ENCODE measurements at regions not wholly inside any gene's neighbourhood (a gene's known extent, or its start where the extent isn't known, plus 50 kb on each side); places are given as distances from the start of the nearest gene placed in this dataset.

DNA sequence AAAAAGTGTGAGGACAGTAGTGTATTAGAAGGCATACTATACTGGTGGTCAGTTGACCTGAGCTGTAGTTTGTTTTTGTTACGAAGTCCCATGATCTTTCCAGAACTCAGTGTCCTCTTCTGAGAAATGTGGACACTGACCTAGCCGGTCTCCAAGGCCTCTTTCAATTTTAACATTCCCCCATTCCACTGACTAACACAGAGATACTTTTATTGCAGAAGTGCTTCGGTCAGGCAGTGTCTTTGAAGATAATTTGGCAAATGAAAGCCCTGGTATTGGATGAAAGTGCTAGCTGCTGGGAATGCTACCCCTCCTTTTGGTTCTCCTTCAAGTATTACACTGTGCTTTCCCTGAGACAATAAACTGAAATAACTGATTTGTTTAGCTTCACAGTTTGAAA is 89.4 kb downstream of the LMO4 start:
- TF ChIP-seq EP300 (IDR thresholded peaks at IDR 0.05; ENCODE audit: low read depth) (no peak), POLR2A (IDR thresholded peaks at IDR 0.05) (no peak)
- TF ChIP-seq, protein P1, sequence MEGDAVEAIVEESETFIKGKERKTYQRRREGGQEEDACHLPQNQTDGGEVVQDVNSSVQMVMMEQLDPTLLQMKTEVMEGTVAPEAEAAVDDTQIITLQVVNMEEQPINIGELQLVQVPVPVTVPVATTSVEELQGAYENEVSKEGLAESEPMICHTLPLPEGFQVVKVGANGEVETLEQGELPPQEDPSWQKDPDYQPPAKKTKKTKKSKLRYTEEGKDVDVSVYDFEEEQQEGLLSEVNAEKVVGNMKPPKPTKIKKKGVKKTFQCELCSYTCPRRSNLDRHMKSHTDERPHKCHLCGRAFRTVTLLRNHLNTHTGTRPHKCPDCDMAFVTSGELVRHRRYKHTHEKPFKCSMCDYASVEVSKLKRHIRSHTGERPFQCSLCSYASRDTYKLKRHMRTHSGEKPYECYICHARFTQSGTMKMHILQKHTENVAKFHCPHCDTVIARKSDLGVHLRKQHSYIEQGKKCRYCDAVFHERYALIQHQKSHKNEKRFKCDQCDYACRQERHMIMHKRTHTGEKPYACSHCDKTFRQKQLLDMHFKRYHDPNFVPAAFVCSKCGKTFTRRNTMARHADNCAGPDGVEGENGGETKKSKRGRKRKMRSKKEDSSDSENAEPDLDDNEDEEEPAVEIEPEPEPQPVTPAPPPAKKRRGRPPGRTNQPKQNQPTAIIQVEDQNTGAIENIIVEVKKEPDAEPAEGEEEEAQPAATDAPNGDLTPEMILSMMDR (IDR thresholded peaks at IDR 0.05), result no peak
